Loucy (cell line): ENCODE measurements at regions not wholly inside any gene's neighbourhood (a gene's known extent, or its start where the extent isn't known, plus 50 kb on each side); places are given as distances from the start of the nearest gene placed in this dataset.

Experiments used
- H2AFZ ChIP-seq: fragments of 200-600 bp; sonication (generic); 2 replicates; pipeline ENCODE4 v1.6.0; 2016; ENCODE audit warnings: antibody characterized with exemption, mild to moderate bottlenecking, low read length, moderate library complexity
- H3F3A ChIP-seq: fragments of 200-600 bp; 2 replicates; pipeline ENCODE4 v1.6.0; 2016; ENCODE audit warnings: antibody characterized with exemption, low read depth, mild to moderate bottlenecking
- H3K27me3 ChIP-seq: fragments of 200-600 bp; sonication (generic); 2 replicates; pipeline ENCODE4 v1.6.1; 2014; ENCODE audit warnings: low read length, mild to moderate bottlenecking; ENCODE audit not compliant: insufficient read depth, poor library complexity, severe bottlenecking
- H3K36me3 ChIP-seq: fragments of 200-600 bp; sonication (generic); 2 replicates; pipeline ENCODE4 v1.6.1; 2016; ENCODE audit warnings: low read length; ENCODE audit not compliant: insufficient read depth
- H3K4me1 ChIP-seq: fragments of 200-600 bp; sonication (generic); 2 replicates; pipeline ENCODE4 v1.5.1; 2014; ENCODE audit warnings: low read length, mild to moderate bottlenecking; ENCODE audit not compliant: insufficient read depth, poor library complexity, severe bottlenecking
- H3K4me2 ChIP-seq: fragments of 200-600 bp; sonication (generic); 2 replicates; pipeline ENCODE4 v1.6.0; 2014; ENCODE audit warnings: antibody characterized with exemption, low read length, low read depth, mild to moderate bottlenecking; ENCODE audit not compliant: poor library complexity, severe bottlenecking
- H3K4me3 ChIP-seq: fragments of 200-600 bp; sonication (generic); 2 replicates; pipeline ENCODE4 v1.5.1; 2014; ENCODE audit warnings: low read length, mild to moderate bottlenecking, mixed read lengths; ENCODE audit not compliant: poor library complexity, severe bottlenecking
- H3K79me2 ChIP-seq: fragments of 200-600 bp; sonication (generic); 2 replicates; pipeline ENCODE4 v1.6.1; 2014; ENCODE audit warnings: low read length; ENCODE audit not compliant: insufficient read depth
- H3K9ac ChIP-seq: fragments of 200-600 bp; sonication (generic); 2 replicates; pipeline ENCODE4 v1.6.0; 2014; ENCODE audit warnings: mild to moderate bottlenecking, low read depth, low read length, moderate library complexity; ENCODE audit not compliant: poor library complexity, severe bottlenecking
- H3K9me2 ChIP-seq: fragments of 200-600 bp; sonication (generic); replicated peaks from 2 replicates; pipeline ENCODE4 v1.6.1; 2016; ENCODE audit warnings: low read depth, low read length, mixed read lengths
- H3K9me3 ChIP-seq: fragments of 200-600 bp; sonication (generic); 2 replicates; pipeline ENCODE4 v1.6.1; 2014; ENCODE audit warnings: mild to moderate bottlenecking, antibody characterized with exemption, low read length, low read depth; ENCODE audit not compliant: insufficient read depth
- H4K20me1 ChIP-seq: fragments of 200-600 bp; sonication (generic); 2 replicates; pipeline ENCODE4 v1.6.0; 2014; ENCODE audit warnings: antibody characterized with exemption, low read length, mild to moderate bottlenecking; ENCODE audit not compliant: insufficient read depth, poor library complexity, severe bottlenecking
- CTCF ChIP-seq: fragments of 200-600 bp; sonication (generic); conservative IDR thresholded peaks from 2 replicates; pipeline ENCODE4 v1.5.1; 2014; ENCODE audit warnings: mild to moderate bottlenecking, antibody characterized with exemption, low read length
- EZH2phosphoT487 ChIP-seq: fragments of 200-600 bp; IDR thresholded peaks from 2 replicates; pipeline ENCODE4 v1.6.1; 2018; ENCODE audit warnings: antibody characterized with exemption, mild to moderate bottlenecking, moderate library complexity, borderline replicate concordance

DNA sequence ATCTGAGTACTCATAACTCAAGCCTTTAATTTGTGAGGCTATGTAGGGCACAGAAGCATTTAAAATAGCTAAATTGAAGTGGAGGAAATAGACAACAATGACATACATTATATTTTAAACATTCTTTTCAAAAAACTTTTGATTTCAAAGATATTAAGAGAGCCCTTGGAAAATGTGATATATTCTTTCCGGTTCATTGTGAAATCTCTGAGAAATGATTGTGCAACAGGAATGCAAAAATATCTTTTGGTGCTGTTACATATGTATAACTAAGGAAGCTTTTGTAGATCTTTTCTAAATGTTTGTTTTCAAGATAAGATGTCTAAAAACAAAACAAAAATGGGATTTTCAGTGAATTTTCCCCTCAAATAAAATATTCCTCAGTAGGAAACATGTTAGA, 185.2 kb downstream of the LEPR start:
- no peaks in the 10 kb centered on the region for H3K4me1 ChIP-seq
- no peak overlapping the region for H3K4me2 ChIP-seq
- no peaks in the 10 kb centered on the region for H4K20me1 ChIP-seq
- no peaks in the 10 kb centered on the region for H3K27me3 ChIP-seq
- no peak overlapping the region for H2AFZ ChIP-seq
- no peak overlapping the region for H3K4me3 ChIP-seq
- H3K9me3 ChIP-seq, result no peaks in the 10 kb centered on the region
- no peaks in the 10 kb centered on the region for H3K79me2 ChIP-seq
- no peaks in the 10 kb centered on the region for H3F3A ChIP-seq
- H3K9me2 ChIP-seq, result no peaks in the 10 kb centered on the region
- TF ChIP-seq EZH2phosphoT487 (no peak), CTCF (no peak)
- no peaks in the 10 kb centered on the region for H3K36me3 ChIP-seq
- H3K9ac ChIP-seq, result no peak overlapping the region

- Histone ChIP-seq H3K4me1 (no peaks in the 10 kb centered on the region), H3F3A (no peaks in the 10 kb centered on the region), H3K4me2 (no peak overlapping the region), H3K9me2 (no peaks in the 10 kb centered on the region), H4K20me1 (no peaks in the 10 kb centered on the region), H3K9me3 (no peaks in the 10 kb centered on the region), H2AFZ (no peak overlapping the region), H3K79me2 (no peaks in the 10 kb centered on the region), H3K4me3 (no peak overlapping the region), H3K36me3 (no peaks in the 10 kb centered on the region), H3K27me3 (no peaks in the 10 kb centered on the region), H3K9ac (no peak overlapping the region)
- TF ChIP-seq EZH2phosphoT487, result no peak
- no peak for TF ChIP-seq CTCF
Measured at GRCh38 chr1:65606426-65606825, 186.0 kb downstream of the LEPR start.

GRCh38 chr1:65613884-65614283, 178.8 kb upstream of the PDE4B start:
- Histone ChIP-seq H3K9me2 (no peaks in the 10 kb centered on the region), H3K27me3 (no peaks in the 10 kb centered on the region), H2AFZ (no peak overlapping the region), H3K9me3 (no peaks in the 10 kb centered on the region), H3F3A (no peaks in the 10 kb centered on the region), H3K4me2 (no peak overlapping the region), H3K36me3 (no peaks in the 10 kb centered on the region), H4K20me1 (no peaks in the 10 kb centered on the region), H3K4me1 (peaks cover 12% of the 10 kb centered on the region), H3K9ac (no peak overlapping the region), H3K79me2 (no peaks in the 10 kb centered on the region), H3K4me3 (no peak overlapping the region)
- TF ChIP-seq CTCF (no peak), EZH2phosphoT487 (no peak)
